GM12891 (cell line): ENCODE measurements at regions not wholly inside any gene's neighbourhood (a gene's known extent, or its start where the extent isn't known, plus 50 kb on each side); places are given as distances from the start of the nearest gene placed in this dataset.
"Not testable (repeated sequence)": the region's sequence is repeated elsewhere in the genome, so short reads cannot be mapped to it uniquely, and the experiment has no call there.

ENCODE experiments used
- DNase-seq: peaks from one replicate; pipeline ENCODE4 v3.0.0; 2011; ENCODE audit warnings: low spot score; ENCODE audit not compliant: insufficient read length
- FAIRE-seq: peaks from 2 replicates; lab custom pipeline; 2011; peaks lifted over from hg19 to GRCh38; lab: Jason Lieb, UNC
- PAX5 ChIP-seq: IDR thresholded peaks from 2 replicates; pipeline ENCODE4 v1.6.1; 2011; ENCODE audit warnings: low read length, moderate library complexity, mild to moderate bottlenecking; ENCODE audit not compliant: insufficient read depth, severe bottlenecking
- POLR2A ChIP-seq: IDR thresholded peaks from 2 replicates; pipeline ENCODE4 v1.6.1; 2011; ENCODE audit warnings: low read depth, low read length, control low read depth
- POLR2AphosphoS5 ChIP-seq: IDR thresholded peaks from 2 replicates; pipeline ENCODE4 v1.6.1; 2011; ENCODE audit warnings: low read depth, low read length, control low read depth
- POU2F2 ChIP-seq: IDR thresholded peaks from 2 replicates; pipeline ENCODE4 v1.6.1; 2011; ENCODE audit warnings: low read depth, mild to moderate bottlenecking, control low read depth, low read length, moderate library complexity
- SPI1 ChIP-seq: IDR thresholded peaks from 2 replicates; pipeline ENCODE4 v1.6.1; 2011; ENCODE audit warnings: low read depth, low read length, control low read depth
- TAF1 ChIP-seq: IDR thresholded peaks from 2 replicates; pipeline ENCODE4 v1.6.1; 2011; ENCODE audit warnings: low read depth, low read length, control low read depth

GRCh38 chr4:75244325-75244724, 269.9 kb downstream of the RCHY1 start:
- DNase-seq = no peak
- no peak for FAIRE-seq
- TF ChIP-seq POLR2A = no peak
- no peak for TF ChIP-seq POLR2AphosphoS5
- no peak for TF ChIP-seq TAF1
- TF ChIP-seq SPI1 = no peak
- TF ChIP-seq PAX5 = no peak
- no peak for TF ChIP-seq POU2F2

GRCh38 chr4:75243570-75243969, 270.6 kb downstream of the RCHY1 start:
- no peak for DNase-seq
- no peak for TF ChIP-seq POLR2A
- no peak for TF ChIP-seq SPI1
- FAIRE-seq = no peak

- peak; percentile 4 for DNase-seq
- TF ChIP-seq SPI1 (peak; percentile 92), POLR2A (no peak)
- peak; percentile 60 for FAIRE-seq
Observed at GRCh38 chr4:75235359-75235951, 278.7 kb downstream of the RCHY1 start.

GRCh38 chr4:75232546-75232945, 281.7 kb downstream of the RCHY1 start:
- FAIRE-seq = no peak
- no peak for TF ChIP-seq POLR2AphosphoS5
- no peak for DNase-seq

- DNase-seq = no peak
- FAIRE-seq = no peak
Observed at GRCh38 chr4:75229806-75230570, 284.2 kb downstream of the RCHY1 start.

GRCh38 chr4:75213480-75213879, 280.6 kb downstream of the PARM1 start:
- DNase-seq = no peak
- TF ChIP-seq POU2F2 (no peak), PAX5 (no peak)
- no peak for FAIRE-seq

More at GRCh38 chr4:75229806-75230570, 284.2 kb downstream of the RCHY1 start:
- no peak for TF ChIP-seq POLR2AphosphoS5
- TF ChIP-seq POU2F2 = no peak
- TF ChIP-seq SPI1 = no peak
- no peak for TF ChIP-seq TAF1
- TF ChIP-seq PAX5 = no peak
- no peak for TF ChIP-seq POLR2A

GRCh38 chr4:75211422-75211821, 278.5 kb downstream of the PARM1 start:
- DNase-seq = no peak
- TF ChIP-seq PAX5 (no peak), POU2F2 (no peak), TAF1 (no peak)
- no peak for FAIRE-seq

- TF ChIP-seq PAX5 (no peak), TAF1 (no peak), SPI1 (no peak), POU2F2 (no peak), POLR2AphosphoS5 (no peak), POLR2A (no peak)
- no peak for DNase-seq
- no peak for FAIRE-seq
Observed at GRCh38 chr4:75207902-75208301, 275.0 kb downstream of the PARM1 start.

- DNase-seq = no peak
- TF ChIP-seq POLR2A (no peak), SPI1 (no peak), POLR2AphosphoS5 (no peak), POU2F2 (no peak), PAX5 (no peak), TAF1 (no peak)
- no peak for FAIRE-seq
Observed at GRCh38 chr4:75195111-75195510, 262.2 kb downstream of the PARM1 start.

GRCh38 chr4:75194180-75194579, 261.3 kb downstream of the PARM1 start:
- FAIRE-seq = no peak
- TF ChIP-seq PAX5 (no peak), POLR2A (no peak), SPI1 (no peak)
- DNase-seq = no peak

- not testable (repeated sequence) for DNase-seq, FAIRE-seq
Observed at GRCh38 chr4:75192182-75192581, 259.3 kb downstream of the PARM1 start.
